GM23338 (cell line): ENCODE measurements at regions not wholly inside any gene's neighbourhood (a gene's known extent, or its start where the extent isn't known, plus 50 kb on each side); places are given as distances from the start of the nearest gene placed in this dataset.

ENCODE experiments used
- ATAC-seq: fragments of 200-7000 bp; cut with Tn5 transposase; 3 replicates; pipeline ENCODE4 v1.9.1; 2020
- DNase-seq: peaks from one replicate; pipeline ENCODE4 v3.0.0-alpha.2; 2015; ENCODE audit warnings: low spot score
- H2AFZ ChIP-seq: fragments of 200-600 bp; sonication (generic); 2 replicates; pipeline ENCODE4 v1.8.0; 2016; ENCODE audit warnings: antibody characterized with exemption, mild to moderate bottlenecking, moderate library complexity
- H3F3A ChIP-seq: fragments of 200-600 bp; sonication (generic); replicated peaks from 2 replicates; pipeline ENCODE4 v1.8.0; 2017; ENCODE audit warnings: antibody characterized with exemption, mixed run types, low read depth
- H3K27ac ChIP-seq: fragments of 200-600 bp; sonication (generic); 2 replicates; pipeline ENCODE4 v1.6.1; 2016; ENCODE audit warnings: low read depth
- H3K27me3 ChIP-seq: fragments of 200-600 bp; sonication (generic); 2 replicates; pipeline ENCODE4 v1.8.0; 2016; ENCODE audit warnings: mild to moderate bottlenecking, mixed run types, moderate library complexity; ENCODE audit not compliant: insufficient read depth
- H3K36me3 ChIP-seq: fragments of 200-600 bp; sonication (generic); 2 replicates; pipeline ENCODE4 v1.8.0; 2016; ENCODE audit warnings: mild to moderate bottlenecking; ENCODE audit not compliant: insufficient read depth
- H3K4me1 ChIP-seq: fragments of 200-600 bp; sonication (generic); 2 replicates; pipeline ENCODE4 v1.8.0; 2016; ENCODE audit warnings: mild to moderate bottlenecking, moderate library complexity; ENCODE audit not compliant: insufficient read depth
- H3K4me2 ChIP-seq: fragments of 200-600 bp; sonication (generic); 2 replicates; pipeline ENCODE4 v1.7.1; 2017; ENCODE audit warnings: mixed run types
- H3K4me3 ChIP-seq: fragments of 200-600 bp; sonication (generic); 2 replicates; pipeline ENCODE4 v1.6.1; 2016; ENCODE audit warnings: mixed run types
- H3K79me2 ChIP-seq: fragments of 200-600 bp; sonication (generic); replicated peaks from 2 replicates; pipeline ENCODE4 v1.8.0; 2017; ENCODE audit warnings: mild to moderate bottlenecking; ENCODE audit not compliant: insufficient read depth
- H3K9me2 ChIP-seq: fragments of 200-600 bp; sonication (generic); 2 replicates; pipeline ENCODE4 v1.8.0; 2017; ENCODE audit not compliant: insufficient read depth
- H4K20me1 ChIP-seq: fragments of 200-600 bp; sonication (generic); replicated peaks from 2 replicates; pipeline ENCODE4 v1.8.0; 2017; ENCODE audit warnings: mild to moderate bottlenecking; ENCODE audit not compliant: insufficient read depth
- H3K27ac Mint-ChIP-seq: 2 replicates; pipeline ENCODE4 v1.8.0; 2020; ENCODE audit warnings: inconsistent platforms, mild to moderate bottlenecking, moderate library complexity, mixed read lengths
- H3K27me3 Mint-ChIP-seq: 3 replicates; pipeline ENCODE4 v1.8.0; 2022; ENCODE audit warnings: low read depth, mild to moderate bottlenecking, moderate library complexity, mixed read lengths, inconsistent platforms; ENCODE audit not compliant: insufficient read depth, poor library complexity
- H3K36me3 Mint-ChIP-seq: 3 replicates; pipeline ENCODE4 v1.8.0; 2021; ENCODE audit warnings: low read depth, mild to moderate bottlenecking, inconsistent platforms, moderate library complexity, mixed read lengths
- H3K4me1 Mint-ChIP-seq: 3 replicates; pipeline ENCODE4 v1.8.0; 2020; ENCODE audit warnings: mild to moderate bottlenecking, inconsistent platforms, mixed read lengths
- H3K4me3 Mint-ChIP-seq: 3 replicates; pipeline ENCODE4 v1.8.0; 2021; ENCODE audit warnings: moderate library complexity, mild to moderate bottlenecking, inconsistent platforms, mixed read lengths
- H3K9me3 Mint-ChIP-seq: 3 replicates; pipeline ENCODE4 v1.8.0; 2020; ENCODE audit warnings: moderate library complexity, mild to moderate bottlenecking, inconsistent platforms, mixed read lengths
- CREB1 ChIP-seq: fragments of 250-450 bp; sonication (Bioruptor Pico); IDR thresholded peaks from 2 replicates; pipeline ENCODE4 v1.5.0; 2020; ENCODE audit warnings: low read depth, mild to moderate bottlenecking, moderate library complexity
- EZH2 ChIP-seq: fragments of 200-600 bp; sonication (generic); IDR thresholded peaks from one replicate; pipeline ENCODE4 v1.8.0; 2017; ENCODE audit warnings: antibody characterized with exemption, mild to moderate bottlenecking, low read depth; ENCODE audit not compliant: unreplicated experiment
- JUNB ChIP-seq: IDR thresholded peaks from one replicate; pipeline ENCODE4 v1.6.1; 2016; ENCODE audit warnings: antibody characterized with exemption; ENCODE audit not compliant: unreplicated experiment
- NANOG ChIP-seq: IDR thresholded peaks from 2 replicates; pipeline ENCODE4 v1.6.1; 2016; ENCODE audit warnings: antibody characterized with exemption, borderline replicate concordance
- POLR2AphosphoS5 ChIP-seq: IDR thresholded peaks from 2 replicates; pipeline ENCODE4 v1.6.1; 2016; ENCODE audit warnings: antibody characterized with exemption, low read depth
- STAT1 ChIP-seq: IDR thresholded peaks from one replicate; pipeline ENCODE4 v1.6.1; 2016; ENCODE audit warnings: antibody characterized with exemption; ENCODE audit not compliant: unreplicated experiment
- ZNF114 ChIP-seq: fragments of 250-450 bp; sonication (Bioruptor Pico); IDR thresholded peaks from 2 replicates; pipeline ENCODE4 v1.5.0; 2020; ENCODE audit warnings: mild to moderate bottlenecking, moderate library complexity
- ZNF331 ChIP-seq: fragments of 250-450 bp; sonication (Bioruptor Pico); IDR thresholded peaks from 2 replicates; pipeline ENCODE4 v1.5.0; 2020; ENCODE audit warnings: low read depth, mild to moderate bottlenecking, moderate library complexity
- TF ChIP-seq, protein P1 (sequence below), 2 experiments: fragments of 200-600 bp in 1 of 2; sonication (generic) in 1 of 2; conservative IDR thresholded peaks; 2 replicates each; pipeline versions ENCODE4 v1.5.1 to v1.6.1; 2016 to 2017; ENCODE audit warnings: antibody characterized with exemption in 2 of 2, low read depth in 2 of 2, mild to moderate bottlenecking in 2 of 2, moderate library complexity in 1 of 2
- TF ChIP-seq, protein P2 (sequence below): IDR thresholded peaks from one replicate; pipeline ENCODE4 v1.6.1; 2018; ENCODE audit warnings: antibody characterized with exemption; ENCODE audit not compliant: unreplicated experiment
- TF ChIP-seq, protein P3 (sequence below): IDR thresholded peaks from 2 replicates; pipeline ENCODE4 v1.6.1; 2016; ENCODE audit warnings: antibody characterized with exemption

DNA sequence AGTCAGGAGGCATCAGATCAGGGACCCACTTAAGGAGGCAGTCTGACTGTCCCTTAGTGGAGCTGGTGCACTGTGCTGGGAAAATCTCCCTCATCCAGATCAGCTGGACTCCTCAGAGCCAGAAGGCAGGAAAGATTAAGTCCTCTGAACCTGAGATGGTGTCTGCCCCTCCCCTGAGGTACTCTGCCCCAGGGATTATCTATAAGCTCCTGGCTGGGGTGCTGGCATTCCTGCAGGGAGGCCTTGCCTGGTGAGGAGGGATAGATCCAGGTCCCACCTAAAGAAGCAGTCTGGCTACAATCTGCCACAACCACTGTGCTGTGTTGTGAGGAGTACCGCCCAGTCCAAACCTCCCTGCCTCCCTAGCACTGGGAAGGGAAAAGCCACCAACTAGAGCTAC, 81.2 kb downstream of the NHLRC3 start:
- Mint-ChIP-seq H3K9me3 (peaks cover 5% of the 10 kb centered on the region; the same call in 1 of the 3 replicates), H3K4me3 (no peak overlapping the region), H3K36me3 (no peaks in the 10 kb centered on the region), H3K27ac (no peak overlapping the region), H3K27me3 (peaks cover 1% of the 10 kb centered on the region), H3K4me1 (no peaks in the 10 kb centered on the region)
- no peaks in the 10 kb centered on the region for H3K27me3 ChIP-seq
- TF ChIP-seq CREB1, result no peak
- TF ChIP-seq, protein P1, sequence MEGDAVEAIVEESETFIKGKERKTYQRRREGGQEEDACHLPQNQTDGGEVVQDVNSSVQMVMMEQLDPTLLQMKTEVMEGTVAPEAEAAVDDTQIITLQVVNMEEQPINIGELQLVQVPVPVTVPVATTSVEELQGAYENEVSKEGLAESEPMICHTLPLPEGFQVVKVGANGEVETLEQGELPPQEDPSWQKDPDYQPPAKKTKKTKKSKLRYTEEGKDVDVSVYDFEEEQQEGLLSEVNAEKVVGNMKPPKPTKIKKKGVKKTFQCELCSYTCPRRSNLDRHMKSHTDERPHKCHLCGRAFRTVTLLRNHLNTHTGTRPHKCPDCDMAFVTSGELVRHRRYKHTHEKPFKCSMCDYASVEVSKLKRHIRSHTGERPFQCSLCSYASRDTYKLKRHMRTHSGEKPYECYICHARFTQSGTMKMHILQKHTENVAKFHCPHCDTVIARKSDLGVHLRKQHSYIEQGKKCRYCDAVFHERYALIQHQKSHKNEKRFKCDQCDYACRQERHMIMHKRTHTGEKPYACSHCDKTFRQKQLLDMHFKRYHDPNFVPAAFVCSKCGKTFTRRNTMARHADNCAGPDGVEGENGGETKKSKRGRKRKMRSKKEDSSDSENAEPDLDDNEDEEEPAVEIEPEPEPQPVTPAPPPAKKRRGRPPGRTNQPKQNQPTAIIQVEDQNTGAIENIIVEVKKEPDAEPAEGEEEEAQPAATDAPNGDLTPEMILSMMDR (conservative IDR thresholded peaks at IDR 0.05; ENCODE audit: low read depth in 2 of 2), result no peak
- H3K9me2 ChIP-seq, result peaks cover 3% of the 10 kb centered on the region; the same call in 1 of the 2 replicates
- no peaks in the 10 kb centered on the region for H4K20me1 ChIP-seq
- H3K27ac ChIP-seq, result no peak overlapping the region
- no peaks in the 10 kb centered on the region for H3K36me3 ChIP-seq
- no peak for ATAC-seq
- no peak for DNase-seq
- no peaks in the 10 kb centered on the region for H3K79me2 ChIP-seq
- H3K4me1 ChIP-seq, result no peaks in the 10 kb centered on the region
- no peaks in the 10 kb centered on the region for H3F3A ChIP-seq
- H3K4me3 ChIP-seq, result no peak overlapping the region
- H2AFZ ChIP-seq, result no peak overlapping the region; the same call in 1 of the 2 replicates
- H3K4me2 ChIP-seq, result no peak overlapping the region

DNA sequence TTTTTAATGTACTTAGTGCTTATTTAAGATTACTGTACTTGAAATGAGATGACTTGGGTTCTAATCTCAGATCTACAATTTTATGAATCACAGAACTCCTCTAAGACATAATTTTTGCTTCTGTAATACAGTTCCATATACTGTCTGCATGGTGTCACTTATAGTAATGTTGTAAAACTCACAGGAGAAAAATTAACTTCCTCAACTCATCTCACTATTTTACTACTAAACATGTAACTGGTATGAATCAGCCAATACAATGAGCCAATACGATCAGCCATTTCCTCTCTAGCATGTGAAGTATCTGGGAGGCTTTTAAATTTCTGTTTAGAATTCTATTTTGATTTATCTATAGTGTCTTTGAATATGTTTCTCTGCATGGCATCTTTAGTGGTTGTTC, 85.3 kb downstream of the NHLRC3 start:
- H4K20me1 ChIP-seq, result no peaks in the 10 kb centered on the region
- H3K27me3 ChIP-seq, result no peaks in the 10 kb centered on the region
- no peaks in the 10 kb centered on the region for H3F3A ChIP-seq
- no peak overlapping the region for H2AFZ ChIP-seq
- 0 out of 2 replicates have a peak, but pooled peaks cover 3% of the 10 kb centered on the region for H3K4me1 ChIP-seq
- ATAC-seq (no peak), DNase-seq (no peak)
- peaks cover 12% of the 10 kb centered on the region; the same call in 2 of the 3 replicates for H3K4me1 Mint-ChIP-seq
- no peaks in the 10 kb centered on the region for H3K79me2 ChIP-seq
- no peak overlapping the region for H3K27ac ChIP-seq
- H3K4me2 ChIP-seq, result no peak overlapping the region
- H3K36me3 ChIP-seq, result no peaks in the 10 kb centered on the region
- H3K27ac Mint-ChIP-seq, result no peak overlapping the region
- peaks cover 1% of the 10 kb centered on the region for H3K27me3 Mint-ChIP-seq
- H3K9me2 ChIP-seq, result peaks cover 4% of the 10 kb centered on the region; the same call in 1 of the 2 replicates
- no peaks in the 10 kb centered on the region for H3K9me3 Mint-ChIP-seq
- H3K4me3 Mint-ChIP-seq, result no peak overlapping the region
- no peak overlapping the region for H3K4me3 ChIP-seq
- H3K36me3 Mint-ChIP-seq, result no peaks in the 10 kb centered on the region
- TF ChIP-seq, protein P2, sequence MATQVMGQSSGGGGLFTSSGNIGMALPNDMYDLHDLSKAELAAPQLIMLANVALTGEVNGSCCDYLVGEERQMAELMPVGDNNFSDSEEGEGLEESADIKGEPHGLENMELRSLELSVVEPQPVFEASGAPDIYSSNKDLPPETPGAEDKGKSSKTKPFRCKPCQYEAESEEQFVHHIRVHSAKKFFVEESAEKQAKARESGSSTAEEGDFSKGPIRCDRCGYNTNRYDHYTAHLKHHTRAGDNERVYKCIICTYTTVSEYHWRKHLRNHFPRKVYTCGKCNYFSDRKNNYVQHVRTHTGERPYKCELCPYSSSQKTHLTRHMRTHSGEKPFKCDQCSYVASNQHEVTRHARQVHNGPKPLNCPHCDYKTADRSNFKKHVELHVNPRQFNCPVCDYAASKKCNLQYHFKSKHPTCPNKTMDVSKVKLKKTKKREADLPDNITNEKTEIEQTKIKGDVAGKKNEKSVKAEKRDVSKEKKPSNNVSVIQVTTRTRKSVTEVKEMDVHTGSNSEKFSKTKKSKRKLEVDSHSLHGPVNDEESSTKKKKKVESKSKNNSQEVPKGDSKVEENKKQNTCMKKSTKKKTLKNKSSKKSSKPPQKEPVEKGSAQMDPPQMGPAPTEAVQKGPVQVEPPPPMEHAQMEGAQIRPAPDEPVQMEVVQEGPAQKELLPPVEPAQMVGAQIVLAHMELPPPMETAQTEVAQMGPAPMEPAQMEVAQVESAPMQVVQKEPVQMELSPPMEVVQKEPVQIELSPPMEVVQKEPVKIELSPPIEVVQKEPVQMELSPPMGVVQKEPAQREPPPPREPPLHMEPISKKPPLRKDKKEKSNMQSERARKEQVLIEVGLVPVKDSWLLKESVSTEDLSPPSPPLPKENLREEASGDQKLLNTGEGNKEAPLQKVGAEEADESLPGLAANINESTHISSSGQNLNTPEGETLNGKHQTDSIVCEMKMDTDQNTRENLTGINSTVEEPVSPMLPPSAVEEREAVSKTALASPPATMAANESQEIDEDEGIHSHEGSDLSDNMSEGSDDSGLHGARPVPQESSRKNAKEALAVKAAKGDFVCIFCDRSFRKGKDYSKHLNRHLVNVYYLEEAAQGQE, result no peak
- TF ChIP-seq EZH2 (no peak), POLR2AphosphoS5 (no peak), CREB1 (no peak), ZNF114 (CRISPR knock-in tag) (no peak), JUNB (no peak), ZNF331 (CRISPR knock-in tag) (no peak), NANOG (no peak), STAT1 (no peak)
- TF ChIP-seq, protein P1 (conservative IDR thresholded peaks at IDR 0.05; ENCODE audit: low read depth in 2 of 2), result no peak
- TF ChIP-seq, protein P3, sequence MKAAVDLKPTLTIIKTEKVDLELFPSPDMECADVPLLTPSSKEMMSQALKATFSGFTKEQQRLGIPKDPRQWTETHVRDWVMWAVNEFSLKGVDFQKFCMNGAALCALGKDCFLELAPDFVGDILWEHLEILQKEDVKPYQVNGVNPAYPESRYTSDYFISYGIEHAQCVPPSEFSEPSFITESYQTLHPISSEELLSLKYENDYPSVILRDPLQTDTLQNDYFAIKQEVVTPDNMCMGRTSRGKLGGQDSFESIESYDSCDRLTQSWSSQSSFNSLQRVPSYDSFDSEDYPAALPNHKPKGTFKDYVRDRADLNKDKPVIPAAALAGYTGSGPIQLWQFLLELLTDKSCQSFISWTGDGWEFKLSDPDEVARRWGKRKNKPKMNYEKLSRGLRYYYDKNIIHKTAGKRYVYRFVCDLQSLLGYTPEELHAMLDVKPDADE, result no peak
